C4-2B (cell line): ENCODE measurements at regions not wholly inside any gene's neighbourhood (a gene's known extent, or its start where the extent isn't known, plus 50 kb on each side); places are given as distances from the start of the nearest gene placed in this dataset.

Experiments
- ZFX ChIP-seq: fragments of 450-650 bp; IDR thresholded peaks from 2 replicates; pipeline ENCODE4 v1.6.1; 2017
- TF ChIP-seq, protein P1 (sequence below): fragments of 450-650 bp; conservative IDR thresholded peaks from 2 replicates; pipeline ENCODE4 v1.5.1; 2017; ENCODE audit warnings: mild to moderate bottlenecking

DNA sequence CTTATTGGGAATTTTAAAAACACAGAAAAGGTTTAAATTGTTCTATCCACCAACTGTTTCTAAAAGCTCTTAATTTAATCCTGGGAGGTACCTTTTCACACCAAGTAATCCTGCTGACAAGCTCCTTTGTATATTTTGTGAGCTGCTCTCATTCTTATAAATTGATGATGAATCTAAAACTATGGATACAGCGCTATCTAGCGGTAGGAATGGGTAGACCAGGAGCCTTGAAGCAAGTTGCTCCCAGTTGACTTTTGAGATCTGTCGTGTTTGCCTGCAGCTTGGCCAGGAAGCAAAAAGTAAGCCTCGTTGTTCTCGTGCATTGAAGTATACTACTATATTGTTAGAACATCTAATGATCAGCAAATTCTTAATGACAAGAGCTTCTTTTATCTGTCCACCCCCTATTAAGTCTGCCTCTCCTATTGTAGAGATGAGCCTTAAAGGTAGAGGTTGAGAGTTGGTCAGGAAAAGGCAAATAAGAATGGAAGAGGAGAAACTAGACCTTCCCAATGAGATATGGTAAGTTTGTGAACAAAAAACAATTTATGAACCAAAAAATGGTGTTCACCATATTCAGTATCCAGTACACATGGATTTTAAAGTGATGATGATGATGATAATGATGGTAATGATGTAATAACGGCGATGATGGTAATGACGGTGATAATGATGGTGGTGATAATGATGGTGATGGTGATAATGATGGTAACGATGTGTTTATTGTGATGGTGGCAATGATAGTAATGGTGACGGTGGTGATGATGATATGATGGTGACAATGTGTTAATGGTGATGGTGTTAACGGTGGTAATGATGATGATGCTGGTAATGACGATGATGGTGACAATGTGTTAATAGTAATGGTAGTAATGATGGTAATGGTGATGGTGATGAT lies 212.1 kb upstream of the NCKAP5 start:
- TF ChIP-seq, protein P1, sequence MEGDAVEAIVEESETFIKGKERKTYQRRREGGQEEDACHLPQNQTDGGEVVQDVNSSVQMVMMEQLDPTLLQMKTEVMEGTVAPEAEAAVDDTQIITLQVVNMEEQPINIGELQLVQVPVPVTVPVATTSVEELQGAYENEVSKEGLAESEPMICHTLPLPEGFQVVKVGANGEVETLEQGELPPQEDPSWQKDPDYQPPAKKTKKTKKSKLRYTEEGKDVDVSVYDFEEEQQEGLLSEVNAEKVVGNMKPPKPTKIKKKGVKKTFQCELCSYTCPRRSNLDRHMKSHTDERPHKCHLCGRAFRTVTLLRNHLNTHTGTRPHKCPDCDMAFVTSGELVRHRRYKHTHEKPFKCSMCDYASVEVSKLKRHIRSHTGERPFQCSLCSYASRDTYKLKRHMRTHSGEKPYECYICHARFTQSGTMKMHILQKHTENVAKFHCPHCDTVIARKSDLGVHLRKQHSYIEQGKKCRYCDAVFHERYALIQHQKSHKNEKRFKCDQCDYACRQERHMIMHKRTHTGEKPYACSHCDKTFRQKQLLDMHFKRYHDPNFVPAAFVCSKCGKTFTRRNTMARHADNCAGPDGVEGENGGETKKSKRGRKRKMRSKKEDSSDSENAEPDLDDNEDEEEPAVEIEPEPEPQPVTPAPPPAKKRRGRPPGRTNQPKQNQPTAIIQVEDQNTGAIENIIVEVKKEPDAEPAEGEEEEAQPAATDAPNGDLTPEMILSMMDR, result peak; percentile 83
- no peak for TF ChIP-seq ZFX
